ENCODE measurements at regions not wholly inside any gene's neighbourhood (a gene's known extent, or its start where the extent isn't known, plus 50 kb on each side); places are given as distances from the start of the nearest gene placed in this dataset.
"Not testable (repeated sequence)": the region's sequence is repeated elsewhere in the genome, so short reads cannot be mapped to it uniquely, and the experiment has no call there.

DNA sequence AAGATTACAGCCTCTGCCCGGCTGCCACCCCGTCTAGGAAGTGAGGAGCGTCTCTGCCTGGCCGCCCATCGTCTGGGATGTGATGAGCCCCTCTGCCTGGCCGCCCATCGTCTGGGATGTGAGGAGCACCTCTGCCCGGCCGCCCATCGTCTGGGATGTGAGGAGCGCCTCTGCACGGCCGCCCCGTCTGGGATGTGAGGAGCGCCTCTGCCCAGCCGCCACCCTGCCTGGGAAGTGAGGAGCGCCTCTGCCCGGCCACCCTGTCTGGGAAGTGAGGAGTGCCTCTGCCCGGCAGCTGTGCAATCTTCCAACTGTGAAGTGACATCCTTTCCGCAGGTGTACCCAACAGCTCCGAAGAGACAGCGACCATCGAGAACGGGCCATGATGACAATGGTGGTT lies 75.6 kb upstream of the MNS1 start:
- not testable (repeated sequence) for TF ChIP-seq CTCF, POLR2A (IDR thresholded peaks at IDR 0.05)

All from lower leg skin (tissue), 3 donors.